ENCODE measurements at regions not wholly inside any gene's neighbourhood (a gene's known extent, or its start where the extent isn't known, plus 50 kb on each side); places are given as distances from the start of the nearest gene placed in this dataset.

DNA sequence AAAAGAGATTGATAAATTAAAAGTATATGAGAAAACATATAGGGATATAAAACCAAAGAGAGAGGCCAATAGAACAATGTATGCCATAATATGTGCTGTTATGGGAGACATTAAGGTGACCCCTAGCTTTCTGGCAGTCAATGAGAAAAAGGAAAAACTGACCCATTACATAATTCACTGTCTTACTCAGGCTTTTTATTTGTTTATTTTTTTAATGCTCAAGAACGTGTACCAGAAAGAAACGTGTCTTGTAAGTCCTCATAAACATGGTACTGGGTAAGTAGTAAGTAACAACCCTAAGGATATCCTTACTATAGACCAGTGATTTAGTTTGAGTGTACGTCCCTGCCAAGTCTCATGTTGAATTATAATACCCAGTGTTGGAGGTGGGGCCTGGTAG is 160.8 kb upstream of the PHACTR1 start:
- no peak for DNase-seq

DNA sequence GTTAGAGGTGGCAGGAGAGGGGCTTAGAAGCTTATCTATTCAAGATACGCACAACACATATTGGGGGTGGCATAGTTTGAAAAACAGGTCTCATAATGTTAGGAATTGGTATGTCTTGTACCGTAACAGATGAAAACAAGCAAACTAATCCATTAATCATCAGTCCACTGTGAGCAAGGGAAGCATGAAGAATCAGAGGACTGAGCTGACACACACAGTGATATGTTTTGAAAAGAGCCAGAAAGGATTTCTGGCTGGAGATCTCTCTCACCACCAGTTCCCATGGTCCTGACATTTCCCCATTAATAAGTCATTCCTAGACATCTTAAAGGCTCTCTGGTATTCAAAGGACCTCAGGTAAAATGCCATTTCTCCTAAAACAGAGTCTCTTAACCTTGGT is 158.8 kb upstream of the PHACTR1 start:
- no peak for DNase-seq

DNA sequence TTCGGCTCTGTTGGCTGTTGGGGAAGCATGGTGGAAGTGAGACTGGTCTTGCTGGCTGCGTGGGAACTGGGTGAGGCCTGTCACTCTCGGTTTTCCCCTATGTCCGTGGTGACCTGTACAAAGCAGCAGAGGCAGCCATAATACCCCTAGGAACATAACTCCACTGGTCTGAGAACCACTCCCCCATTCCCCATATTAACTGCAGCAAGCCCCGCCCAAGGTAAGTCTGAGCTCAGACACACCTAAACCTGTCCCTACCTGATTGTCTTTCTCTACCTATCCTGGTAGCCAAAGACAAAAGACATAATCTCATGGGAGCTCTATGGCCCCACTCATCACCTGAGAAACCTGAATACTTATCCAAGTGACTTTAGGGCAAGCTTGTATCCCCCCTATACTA is 156.3 kb upstream of the PHACTR1 start:
- DNase-seq = no peak

DNA sequence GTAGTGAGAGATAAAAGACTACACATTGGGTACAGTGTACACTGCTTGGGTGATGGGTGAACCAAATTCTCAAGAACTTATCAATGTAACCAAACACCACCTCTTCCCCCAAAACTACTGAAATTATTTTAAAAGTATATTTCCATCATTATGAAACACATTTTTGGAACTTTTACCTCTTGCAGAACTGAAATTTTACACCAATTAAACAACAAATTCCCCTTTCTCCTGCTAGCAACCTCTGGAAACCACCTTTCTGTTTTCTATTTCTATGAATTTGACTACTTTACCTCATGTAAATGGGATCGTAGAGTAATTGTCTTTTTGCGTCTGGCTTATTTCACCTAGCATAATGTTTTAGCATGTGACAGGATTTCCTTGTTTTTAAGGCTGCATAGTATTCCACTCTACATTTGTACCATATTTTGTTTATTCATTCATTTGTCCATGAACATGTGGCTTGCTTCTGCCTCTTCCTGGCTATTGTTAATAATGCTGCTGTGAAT is 149.9 kb upstream of the PHACTR1 start:
- DNase-seq = no peak

DNA sequence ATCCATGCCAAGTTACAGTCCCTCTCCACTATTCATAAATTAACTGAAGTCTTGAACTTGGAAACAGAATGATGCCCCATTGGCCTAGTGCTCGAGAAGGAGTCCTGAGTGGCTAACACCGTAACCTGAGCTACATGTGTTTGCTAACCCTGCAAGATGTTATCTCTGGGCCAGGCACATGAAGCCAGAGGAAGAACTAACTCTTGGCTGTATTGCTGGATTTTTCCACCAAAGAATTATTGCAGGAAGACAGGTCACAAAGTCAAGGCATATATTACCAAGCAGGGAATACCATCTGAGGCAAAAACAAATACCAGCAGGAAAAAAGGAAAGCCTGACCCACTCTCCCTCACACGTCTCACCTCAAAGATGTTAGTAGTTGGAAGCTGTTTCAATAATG is 148.9 kb upstream of the PHACTR1 start:
- no peak for DNase-seq

DNA sequence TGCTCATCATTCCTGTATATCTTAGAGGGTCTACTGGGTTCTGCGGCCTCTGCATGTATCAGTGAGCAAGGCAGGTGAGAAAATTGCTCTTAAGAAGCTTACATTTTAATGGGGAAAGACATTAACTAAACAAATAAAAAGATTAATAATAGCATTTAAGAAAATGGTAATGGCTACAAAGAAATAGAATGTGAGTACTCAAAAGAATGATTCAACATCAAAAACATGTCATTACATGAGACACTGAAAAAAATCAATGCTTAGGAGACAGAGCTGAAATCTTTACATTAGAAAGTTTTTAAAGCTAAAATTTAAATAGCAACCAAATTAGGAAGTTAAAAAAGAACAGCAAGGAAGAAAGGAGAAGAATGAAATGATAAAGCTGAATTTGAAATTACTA is 146.9 kb upstream of the PHACTR1 start:
- no peak for DNase-seq

DNA sequence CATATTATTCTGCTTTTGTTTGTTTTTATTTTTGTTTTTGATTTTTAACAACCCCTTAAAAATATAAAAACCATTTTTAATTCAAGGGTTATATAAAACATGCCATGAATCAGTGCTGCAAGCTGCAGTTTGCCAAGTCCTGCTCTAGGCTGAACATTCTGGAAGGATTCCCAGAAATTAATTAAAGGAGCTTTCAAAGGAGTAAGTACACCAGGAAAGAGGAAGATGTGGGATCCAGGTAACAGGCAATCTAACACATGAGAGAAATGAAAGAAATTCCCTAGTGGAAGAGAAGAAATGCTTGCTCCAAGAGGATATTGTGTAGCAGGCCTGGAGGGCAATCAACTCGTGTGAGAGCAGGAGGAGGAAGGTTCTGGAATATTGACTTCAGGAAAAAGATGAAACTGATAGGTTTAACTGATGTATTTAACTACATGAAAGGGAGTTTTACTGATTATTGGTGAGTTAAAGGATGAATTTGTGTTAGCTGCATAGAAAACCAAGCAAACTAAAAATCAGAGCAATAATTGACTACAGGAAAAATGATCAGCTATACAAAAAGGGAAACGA is 146.0 kb upstream of the PHACTR1 start:
- DNase-seq = no peak

DNA sequence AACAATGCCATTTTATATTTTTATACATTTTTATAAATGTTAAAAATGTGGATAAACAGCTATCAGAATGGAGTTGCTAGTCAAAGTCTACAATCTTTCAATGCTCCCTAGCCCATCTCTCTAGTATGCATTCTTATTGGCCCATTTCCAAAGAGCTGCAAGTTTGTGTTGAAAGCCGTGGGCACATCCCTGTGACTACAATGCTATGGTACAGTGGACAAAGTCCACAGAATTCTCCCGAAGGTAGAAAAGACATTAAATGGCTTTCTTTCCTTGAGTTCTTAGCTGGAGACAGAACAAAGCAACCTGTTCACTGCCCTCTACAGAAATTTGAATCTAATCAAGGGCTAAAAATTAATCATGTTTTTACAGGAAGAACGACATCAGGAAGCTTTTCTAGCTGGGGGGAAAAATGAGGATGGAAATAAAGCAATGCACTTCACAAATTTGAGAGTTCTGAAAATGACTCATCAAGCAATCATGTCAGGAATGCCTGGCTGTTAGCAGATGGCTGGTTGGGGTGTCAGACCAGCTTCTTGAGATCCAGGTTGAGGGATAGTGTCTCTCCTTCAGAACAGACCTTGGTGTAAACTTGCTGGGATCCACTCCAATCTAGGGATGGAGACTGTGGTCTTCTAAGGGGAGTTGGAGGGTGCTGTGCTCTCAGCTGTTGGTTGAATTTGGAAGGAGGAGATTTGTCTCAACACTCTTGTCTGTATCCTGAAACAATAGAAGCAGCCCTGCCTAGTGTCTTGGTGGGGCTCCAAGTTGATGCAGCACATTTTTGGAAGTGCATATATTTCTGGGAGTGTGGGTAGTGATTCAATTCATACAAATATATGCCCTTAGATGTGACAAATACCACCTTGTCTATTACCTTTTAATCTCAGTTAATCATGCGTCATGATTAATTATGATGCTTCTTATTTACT is 143.4 kb upstream of the PHACTR1 start:
- no peak for DNase-seq

DNA sequence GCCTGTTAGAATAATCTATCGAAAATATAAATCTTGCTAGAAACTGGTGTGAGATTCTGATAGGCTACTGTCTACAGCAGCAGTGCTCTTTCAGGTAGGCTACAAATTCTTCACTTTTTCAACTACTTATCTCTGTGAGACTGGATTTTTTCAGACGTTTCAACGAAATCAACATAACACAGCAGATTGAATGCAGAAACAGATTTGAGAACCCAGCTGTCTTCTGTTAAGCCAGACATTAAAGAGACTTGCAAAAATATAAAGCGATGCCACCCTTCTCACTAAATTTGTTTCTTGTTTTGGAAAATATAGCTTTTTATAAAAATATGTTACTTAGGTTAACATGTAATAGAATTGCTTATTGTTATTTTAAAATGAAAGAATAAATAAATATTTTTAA is 140.6 kb upstream of the PHACTR1 start:
- no peak for DNase-seq

DNA sequence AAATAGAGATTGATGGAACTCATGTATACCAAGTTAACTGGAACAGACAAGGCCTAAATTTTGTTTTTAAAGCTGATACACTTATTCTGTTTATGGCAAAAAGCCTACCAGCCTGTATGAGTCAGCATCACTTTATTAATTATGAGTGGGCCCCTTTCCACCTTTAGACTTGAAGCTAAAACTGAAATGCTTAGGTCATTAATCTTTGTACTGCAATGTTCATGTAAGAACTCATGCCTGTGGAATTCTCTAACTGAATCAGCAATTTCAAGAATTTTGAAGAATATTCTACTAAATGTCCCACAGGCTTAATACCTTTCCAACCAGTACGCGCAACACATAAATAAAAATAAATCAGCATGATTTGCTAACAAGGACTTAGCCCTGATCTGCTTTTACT is 140.2 kb upstream of the PHACTR1 start:
- DNase-seq = no peak

DNA sequence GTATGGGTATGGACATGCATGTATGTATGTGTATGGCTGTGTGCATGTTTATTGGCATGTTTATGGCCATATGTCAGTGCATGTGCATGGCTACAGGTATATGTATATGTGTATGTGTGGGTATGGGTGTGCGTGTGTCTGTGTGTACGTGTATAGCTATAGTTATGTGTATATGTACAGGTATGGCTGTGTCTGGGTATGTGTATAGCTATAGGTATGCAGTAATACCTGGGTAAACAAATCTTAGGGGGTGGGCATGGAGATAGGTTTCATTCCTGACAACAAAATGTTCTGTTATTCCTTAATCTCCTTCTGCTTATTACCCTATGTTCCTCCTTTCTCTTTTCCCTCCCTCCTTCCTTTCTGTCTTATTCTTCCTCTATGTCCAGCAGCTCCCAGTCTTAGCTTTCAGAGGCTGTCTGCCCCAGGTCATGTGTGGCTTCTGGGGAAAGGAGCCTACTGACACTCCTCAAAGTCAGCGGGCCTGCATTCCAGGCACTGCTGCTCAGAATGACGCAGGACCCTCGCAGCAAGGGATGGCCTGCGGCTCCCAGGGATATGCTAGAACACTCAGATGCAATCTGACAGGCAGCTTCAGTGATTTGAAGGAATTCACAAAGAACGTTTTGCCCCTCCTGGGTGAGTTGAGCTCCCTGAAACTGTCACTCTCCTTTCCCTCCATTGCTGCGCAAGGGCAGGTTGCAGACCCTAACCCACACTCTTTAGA is 139.3 kb upstream of the PHACTR1 start:
- DNase-seq = no peak

DNA sequence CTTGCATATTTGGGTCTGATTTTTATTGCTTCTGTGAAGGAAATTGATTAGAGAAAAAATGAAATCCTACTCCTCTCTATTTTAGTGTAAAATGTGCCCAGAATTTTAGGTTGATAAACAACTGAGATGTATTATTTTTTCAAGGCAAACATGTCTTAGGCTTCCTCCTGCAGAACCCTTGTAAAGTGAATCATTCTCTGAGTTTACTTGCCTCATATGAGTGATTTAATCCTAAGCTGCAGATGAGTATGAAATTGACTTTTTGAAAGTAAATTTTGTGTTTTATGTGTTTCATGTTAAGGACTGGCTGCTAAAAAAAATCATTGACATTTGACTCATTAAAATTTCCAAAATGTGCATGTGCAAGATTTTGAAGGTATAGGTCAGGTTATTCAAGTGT is 138.5 kb upstream of the PHACTR1 start:
- DNase-seq = no peak

DNA sequence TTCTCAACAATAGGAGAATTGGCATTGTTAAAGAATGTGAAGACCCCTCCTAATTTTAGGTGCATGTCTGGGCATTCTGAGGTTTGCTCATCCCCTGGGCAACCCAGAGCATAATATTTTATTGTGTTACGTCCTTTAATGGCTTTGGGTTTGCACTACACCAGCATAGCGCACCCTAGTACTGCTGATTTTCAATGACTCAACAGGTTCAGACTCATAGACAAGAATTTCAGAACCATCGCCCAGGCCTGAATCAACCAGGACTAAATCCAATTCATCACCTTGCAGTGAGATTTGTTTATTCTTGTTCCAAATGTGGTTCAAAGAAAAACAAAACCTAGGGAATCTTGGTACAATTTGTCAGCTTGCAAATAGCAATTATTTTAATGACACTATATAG is 137.8 kb upstream of the PHACTR1 start:
- no peak for DNase-seq

DNA sequence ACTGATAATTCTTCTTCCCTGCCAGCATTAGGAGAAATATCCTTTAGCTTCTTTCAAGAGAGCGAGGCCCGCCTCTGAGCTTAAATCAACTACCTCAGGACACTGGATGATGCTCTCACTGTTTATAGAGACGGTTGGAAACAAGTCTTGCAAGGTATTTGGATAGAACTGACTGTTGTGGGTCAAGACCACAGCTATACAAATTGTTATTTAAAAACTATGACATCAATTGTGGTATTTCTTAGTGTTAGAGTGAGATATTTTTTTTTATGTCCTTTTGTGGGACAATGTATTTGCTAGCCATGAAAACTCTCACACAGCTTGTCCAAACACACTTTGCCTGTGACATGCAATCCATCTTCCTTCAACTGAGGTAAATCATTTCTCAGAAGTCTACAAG is 136.3 kb upstream of the PHACTR1 start:
- DNase-seq = no peak

DNA sequence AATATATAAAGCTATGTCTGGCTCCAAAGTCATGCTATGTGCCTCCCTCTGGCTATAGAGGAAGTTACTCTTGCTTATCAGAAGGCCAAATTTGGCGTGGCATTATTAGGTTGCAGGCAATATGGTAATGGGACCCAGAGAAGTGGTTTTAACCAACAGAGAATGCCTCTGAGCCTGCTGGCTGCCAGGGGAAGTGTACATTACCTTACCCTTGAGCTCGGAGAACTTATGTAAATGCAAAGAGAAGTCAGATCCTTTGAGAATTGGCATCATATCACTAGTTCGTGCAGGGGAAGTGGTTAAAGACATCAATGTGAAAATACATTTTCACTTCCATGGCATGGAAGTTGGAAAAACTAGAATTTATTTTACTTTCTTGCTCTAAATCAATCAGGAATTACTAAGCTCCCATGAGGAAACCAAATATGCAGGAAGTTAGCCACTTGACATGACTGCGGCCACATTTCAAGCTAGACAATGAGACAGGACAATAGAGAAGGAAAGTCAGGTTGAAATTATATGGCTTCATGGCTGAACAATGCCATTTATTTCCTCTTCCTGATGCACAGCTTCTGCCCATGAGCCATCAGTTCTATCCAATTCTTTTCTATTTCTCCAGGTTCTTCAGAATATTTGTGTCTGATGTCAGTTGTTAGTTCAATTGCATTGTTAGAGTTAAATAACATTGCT is 134.0 kb upstream of the PHACTR1 start:
- DNase-seq = no peak

DNA sequence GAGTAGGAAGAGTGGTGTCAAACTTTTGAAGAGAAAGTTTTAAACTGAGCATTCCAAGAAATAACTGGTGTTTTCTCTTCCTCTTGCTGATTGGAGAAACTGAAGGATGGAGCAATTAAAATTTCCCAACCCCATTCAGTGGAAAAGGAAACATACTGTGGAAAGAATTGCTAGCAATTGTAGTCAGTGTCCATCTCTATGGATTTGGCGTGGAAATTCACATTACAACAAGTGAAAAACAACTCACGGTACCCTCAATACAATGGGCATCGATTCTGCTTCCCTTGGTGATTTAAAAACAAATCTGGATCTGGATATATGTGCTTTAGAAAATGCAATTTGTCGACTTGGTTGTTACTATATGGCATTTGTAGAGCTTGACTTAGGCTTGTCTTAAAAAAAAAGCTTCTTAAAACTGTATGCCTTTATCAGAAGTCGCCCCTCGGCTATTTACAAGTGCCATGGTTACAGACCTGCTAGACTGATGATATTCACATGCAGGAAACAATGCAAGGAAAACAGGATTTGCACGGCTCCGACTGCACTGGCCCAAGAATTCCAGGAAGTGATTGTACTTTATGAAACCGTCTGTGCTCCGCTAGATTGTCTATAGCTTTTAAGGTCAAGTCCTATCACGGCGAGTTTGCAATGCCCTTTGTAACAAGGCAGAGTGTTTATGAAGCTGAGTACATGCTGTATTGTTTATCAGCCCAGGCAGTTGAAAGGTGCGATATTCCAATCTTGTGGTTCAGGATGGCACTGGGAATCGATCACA is 131.7 kb upstream of the PHACTR1 start:
- no peak for DNase-seq

DNA sequence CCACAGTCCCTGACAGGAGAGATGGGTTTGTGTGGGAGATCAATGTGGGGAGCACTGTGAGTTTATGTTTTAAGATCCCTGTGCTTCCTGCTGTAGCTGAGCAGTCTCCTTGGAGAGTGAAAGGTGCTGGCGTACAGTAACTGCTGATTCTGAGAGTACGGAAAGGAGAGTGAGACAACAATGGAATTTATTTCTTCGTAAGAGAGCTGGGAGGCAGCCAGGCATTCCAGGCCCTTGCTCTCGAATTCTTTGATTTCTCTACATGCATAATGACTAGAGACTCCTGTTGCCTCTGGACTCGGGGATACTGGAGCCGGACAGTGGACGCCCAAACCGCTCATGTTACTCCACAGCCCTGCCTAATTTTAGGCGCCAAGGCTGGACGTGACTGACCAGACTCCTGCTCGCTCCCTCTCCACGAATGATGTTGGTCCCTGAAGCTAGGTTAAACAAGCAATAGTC is 131.0 kb upstream of the PHACTR1 start:
- DNase-seq = no peak

DNA sequence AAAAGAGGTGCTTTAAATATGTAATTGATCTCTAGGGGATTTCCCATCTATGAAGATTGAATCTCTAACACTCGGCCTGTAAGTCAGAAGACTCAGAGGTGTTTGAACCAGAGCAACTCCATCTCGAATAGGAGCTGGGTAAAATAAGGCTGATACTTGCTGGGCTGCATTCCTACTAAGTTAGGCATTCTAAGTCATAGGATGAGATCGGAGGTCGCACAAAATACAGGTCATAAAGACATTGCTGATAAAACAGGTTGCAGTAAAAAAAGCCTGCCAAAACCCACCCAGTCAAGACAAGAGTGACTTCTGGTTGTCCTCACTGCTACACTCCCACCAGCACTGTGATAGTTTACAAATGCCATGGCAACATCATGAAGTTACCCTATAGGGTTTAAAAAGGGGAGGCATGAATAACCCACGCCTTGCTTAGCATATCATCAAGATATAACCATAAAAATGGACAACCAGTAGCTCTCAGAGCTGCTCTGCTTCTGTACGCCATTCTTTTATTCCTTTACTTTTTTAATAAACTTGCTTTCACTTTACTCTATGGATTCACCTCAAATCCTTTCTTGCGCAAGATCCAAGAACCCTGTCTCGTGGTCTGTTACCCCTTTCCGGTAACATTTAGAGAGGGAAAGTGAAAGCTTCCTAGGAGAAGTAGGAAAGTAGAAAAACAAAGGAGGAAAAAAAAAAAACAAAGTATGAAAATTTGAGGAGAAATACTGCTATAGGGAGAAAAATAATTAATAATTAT is 129.7 kb upstream of the PHACTR1 start:
- DNase-seq = no peak

DNA sequence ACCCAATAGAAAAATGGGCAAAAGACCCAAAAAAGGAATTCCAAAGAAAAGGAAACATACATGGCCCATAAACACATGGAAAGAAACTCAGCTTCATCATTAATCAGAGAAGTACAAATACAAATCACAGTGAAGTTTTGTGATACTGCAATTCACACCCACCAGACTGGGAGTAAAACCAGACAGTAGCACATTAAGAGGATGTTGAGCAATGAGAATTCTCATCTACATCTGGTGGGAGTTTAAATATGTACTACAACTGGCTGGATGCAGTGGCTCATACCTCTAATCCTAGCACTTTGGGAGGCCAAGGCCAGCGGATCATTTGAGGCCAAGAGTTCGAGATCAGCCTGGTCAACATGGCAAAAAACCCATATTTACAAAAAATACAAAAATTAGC is 125.7 kb upstream of the PHACTR1 start:
- no peak for DNase-seq

DNA sequence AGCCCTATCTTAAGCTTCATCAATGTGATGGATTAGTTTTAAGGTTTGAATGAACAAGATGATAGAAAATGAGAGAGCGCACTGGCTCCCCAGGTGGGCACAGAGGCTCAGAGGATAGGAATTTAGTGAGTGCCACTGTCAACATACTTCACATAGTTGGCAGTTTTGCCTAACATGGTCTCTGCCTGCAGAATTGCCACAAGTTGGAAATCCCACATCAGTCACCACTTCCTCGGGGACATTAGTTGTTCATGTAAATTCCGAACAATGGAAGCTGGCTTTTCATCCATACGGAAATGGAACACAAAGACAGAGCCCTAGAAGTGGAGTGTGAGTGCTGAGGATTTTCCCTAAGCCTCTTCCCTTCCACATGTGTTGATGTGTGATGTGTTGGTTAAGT is 123.9 kb upstream of the PHACTR1 start:
- no peak for DNase-seq

DNA sequence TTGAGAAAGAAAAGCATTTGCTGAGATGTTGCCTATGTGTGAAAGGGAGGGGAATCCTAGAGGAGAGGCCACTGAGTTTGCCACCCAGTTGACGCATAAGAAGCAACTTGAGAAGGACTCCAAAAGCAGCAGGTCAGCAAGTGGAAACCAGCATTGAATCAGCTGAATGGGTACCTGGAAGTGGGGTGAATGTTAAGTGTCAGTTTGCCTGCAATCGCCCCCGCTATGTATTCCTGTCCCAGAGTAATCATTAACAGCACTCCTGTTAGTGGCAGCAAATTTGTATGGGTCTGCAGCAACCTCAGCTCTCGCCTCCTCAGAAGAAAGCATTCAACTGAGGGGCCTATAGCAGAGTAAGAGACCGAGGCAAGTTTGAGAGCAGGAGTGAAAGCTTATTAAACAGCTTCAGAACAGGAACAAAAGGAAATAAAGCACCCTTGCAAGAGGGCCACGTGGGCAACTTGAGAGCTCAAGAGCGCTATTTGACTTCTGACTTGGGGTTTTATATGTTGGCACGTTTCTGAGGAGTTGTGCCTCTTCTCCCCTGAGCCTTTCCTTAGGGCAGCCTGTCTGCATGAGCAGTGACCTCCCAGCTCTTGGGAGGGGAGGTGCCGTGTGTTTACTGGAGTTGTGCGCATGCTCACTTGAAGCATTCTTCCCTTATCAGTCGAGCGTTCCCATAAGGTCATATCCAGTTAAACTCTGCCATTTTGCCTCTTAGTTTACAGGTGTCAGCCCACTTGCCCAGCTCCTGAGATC is 122.6 kb upstream of the PHACTR1 start:
- DNase-seq = no peak
